ENCODE measurements at regions not wholly inside any gene's neighbourhood (a gene's known extent, or its start where the extent isn't known, plus 50 kb on each side); places are given as distances from the start of the nearest gene placed in this dataset.
"Not testable (repeated sequence)": the region's sequence is repeated elsewhere in the genome, so short reads cannot be mapped to it uniquely, and the experiment has no call there.

DNA sequence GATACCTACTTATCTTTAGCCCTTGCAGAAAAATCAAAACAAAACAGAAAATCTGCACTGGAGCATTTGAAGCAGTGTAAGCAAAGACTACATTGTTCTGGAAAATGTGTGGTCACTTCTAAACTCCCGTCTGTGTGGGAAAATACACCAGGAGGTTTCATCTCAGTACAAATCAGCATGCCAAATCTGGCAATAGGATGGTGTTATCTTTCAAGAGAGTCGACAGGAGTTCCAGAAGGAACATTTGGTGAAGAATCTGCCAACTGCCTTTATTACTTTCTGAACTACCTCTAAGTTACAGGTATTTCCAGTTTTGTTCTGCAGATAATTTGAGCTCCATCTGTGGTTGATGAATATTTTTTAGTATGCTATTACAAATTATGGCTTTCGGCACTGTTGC is 1348.0 kb downstream of the RAPGEF2 start:
- Histone ChIP-seq H3K27me3 (replicated peaks; ENCODE audit: insufficient read depth) (no peaks in the 10 kb centered on the region), H3K36me3 (no peaks in the 10 kb centered on the region), H3K9me3 (no peaks in the 10 kb centered on the region), H3K27ac (no peak overlapping the region), H3K4me1 (ENCODE audit: control insufficient read depth in 1 of 2, low read depth in 2 of 2) (no peaks in the 10 kb centered on the region), H3K4me3 (no peak overlapping the region)
- ATAC-seq (ENCODE audit: insufficient number of reproducible peaks, low FRiP score, low read depth) (no peak), DNase-seq (ENCODE audit: low spot score) (no peak)
- TF ChIP-seq, protein P1, sequence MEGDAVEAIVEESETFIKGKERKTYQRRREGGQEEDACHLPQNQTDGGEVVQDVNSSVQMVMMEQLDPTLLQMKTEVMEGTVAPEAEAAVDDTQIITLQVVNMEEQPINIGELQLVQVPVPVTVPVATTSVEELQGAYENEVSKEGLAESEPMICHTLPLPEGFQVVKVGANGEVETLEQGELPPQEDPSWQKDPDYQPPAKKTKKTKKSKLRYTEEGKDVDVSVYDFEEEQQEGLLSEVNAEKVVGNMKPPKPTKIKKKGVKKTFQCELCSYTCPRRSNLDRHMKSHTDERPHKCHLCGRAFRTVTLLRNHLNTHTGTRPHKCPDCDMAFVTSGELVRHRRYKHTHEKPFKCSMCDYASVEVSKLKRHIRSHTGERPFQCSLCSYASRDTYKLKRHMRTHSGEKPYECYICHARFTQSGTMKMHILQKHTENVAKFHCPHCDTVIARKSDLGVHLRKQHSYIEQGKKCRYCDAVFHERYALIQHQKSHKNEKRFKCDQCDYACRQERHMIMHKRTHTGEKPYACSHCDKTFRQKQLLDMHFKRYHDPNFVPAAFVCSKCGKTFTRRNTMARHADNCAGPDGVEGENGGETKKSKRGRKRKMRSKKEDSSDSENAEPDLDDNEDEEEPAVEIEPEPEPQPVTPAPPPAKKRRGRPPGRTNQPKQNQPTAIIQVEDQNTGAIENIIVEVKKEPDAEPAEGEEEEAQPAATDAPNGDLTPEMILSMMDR (IDR thresholded peaks at IDR 0.05) = no peak

DNA sequence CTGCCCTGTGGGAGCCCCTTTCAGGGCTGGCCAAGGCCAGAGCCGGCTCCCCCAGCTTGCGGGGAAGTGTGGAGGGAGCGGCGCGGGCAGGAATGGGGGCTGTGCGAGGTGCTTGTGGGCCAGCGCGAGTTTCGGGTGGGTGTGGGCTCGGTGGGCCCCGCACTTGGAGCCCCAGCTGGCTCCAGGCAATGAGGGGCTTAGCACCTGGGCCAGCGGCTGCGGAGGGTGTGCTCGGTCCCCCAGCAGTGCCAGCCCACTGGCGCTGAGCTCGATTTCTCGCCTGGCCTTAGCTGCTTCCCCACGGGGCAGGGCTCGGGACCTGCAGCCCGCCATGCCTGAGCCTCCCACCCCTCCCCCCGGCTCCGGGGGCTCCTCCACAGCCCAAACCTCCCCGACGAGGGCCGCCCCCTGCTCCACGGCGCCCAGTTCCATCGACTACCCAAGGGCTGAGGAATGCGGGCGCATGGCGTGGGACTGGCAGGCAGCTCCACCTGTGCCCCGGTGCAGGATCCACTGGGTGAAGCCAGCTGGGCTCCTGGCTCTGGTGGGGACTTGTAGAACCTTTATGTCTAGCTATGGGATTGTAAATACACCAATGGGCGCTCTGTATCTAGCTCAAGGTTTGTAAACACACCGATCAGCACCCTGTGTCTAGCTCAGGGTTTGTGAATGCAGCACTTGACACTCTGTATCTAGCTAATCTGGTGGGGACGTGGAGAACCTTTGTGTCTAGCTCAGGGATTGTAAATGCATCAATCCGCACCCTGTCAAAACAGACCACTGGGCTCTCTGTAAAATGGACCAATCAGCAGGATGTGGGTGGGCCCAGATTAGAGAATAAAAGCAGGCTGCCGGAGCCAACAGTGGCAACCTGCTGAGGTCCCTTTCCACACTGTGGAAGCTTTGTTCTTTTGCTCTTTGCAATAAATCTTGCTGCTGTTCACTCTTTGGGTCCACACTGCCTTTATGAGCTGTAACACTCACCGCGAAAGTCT is 1379.1 kb downstream of the RAPGEF2 start:
- H3K27ac ChIP-seq; H3K36me3 ChIP-seq; H3K27me3 ChIP-seq (replicated peaks; ENCODE audit: insufficient read depth); DNase-seq (ENCODE audit: low spot score); ATAC-seq (ENCODE audit: insufficient number of reproducible peaks, low FRiP score, low read depth); H3K9me3 ChIP-seq; H3K4me1 ChIP-seq (ENCODE audit: control insufficient read depth in 1 of 2, low read depth in 2 of 2); H3K4me3 ChIP-seq: not testable (repeated sequence)

DNA sequence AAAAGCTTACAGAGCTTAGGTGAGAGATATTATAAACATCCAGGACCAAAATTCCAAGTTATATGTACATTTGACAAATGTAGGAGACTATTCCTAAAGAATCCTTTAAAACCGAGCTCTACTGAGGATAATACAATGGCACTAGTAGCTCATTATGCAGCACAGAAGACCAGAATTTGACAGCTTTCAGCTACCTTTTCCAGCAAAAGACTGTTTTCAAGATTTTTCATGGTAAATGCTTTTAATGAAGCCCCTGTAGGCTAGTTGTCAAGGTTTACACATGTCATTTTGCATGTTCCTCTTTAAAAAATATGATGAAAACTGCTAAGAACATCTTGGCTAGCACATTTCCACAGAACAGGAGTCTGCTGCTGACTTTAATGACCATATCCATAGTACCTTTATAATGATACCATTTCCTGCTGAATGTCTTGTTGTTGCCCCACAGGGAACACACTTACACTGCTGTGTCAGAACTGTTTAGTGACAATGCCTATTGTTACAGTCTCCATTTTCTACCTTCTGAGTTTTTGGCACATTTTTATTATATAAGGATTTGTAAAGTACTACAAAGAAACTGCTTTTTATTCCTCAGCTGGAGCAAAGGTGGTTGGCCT is 1382.3 kb downstream of the RAPGEF2 start:
- no peaks in the 10 kb centered on the region for H3K9me3 ChIP-seq
- H3K27ac ChIP-seq = no peak overlapping the region
- H3K4me3 ChIP-seq = no peak overlapping the region
- no peaks in the 10 kb centered on the region for H3K27me3 ChIP-seq (replicated peaks; ENCODE audit: insufficient read depth)
- no peak for ATAC-seq (ENCODE audit: insufficient number of reproducible peaks, low FRiP score, low read depth)
- no peak for DNase-seq (ENCODE audit: low spot score)
- H3K4me1 ChIP-seq (ENCODE audit: control insufficient read depth in 1 of 2, low read depth in 2 of 2) = no peaks in the 10 kb centered on the region
- TF ChIP-seq, protein P1 (IDR thresholded peaks at IDR 0.05) = no peak
- H3K36me3 ChIP-seq = no peaks in the 10 kb centered on the region

DNA sequence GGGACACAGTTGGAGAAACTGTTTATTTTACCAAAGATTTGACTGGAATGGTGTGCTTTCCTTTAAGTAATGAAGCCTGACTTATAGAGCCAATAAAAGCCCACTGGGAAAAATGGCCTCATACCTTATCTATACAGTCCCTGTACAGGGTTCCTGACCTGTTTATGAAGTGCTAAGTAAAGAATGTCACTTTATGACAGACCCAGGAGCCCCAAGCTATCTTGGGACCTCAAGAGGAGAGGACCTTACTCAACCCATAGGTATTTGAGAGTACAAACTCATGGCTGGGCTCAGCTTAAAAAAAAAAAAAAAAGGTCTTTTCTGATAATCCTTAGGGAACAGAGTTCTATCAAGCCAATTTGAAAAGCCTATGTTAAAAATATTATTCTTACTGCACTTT is 1389.3 kb downstream of the RAPGEF2 start:
- Histone ChIP-seq H3K27ac (no peak overlapping the region), H3K36me3 (no peaks in the 10 kb centered on the region), H3K4me3 (no peak overlapping the region), H3K4me1 (ENCODE audit: control insufficient read depth in 1 of 2, low read depth in 2 of 2) (no peaks in the 10 kb centered on the region), H3K9me3 (no peaks in the 10 kb centered on the region), H3K27me3 (replicated peaks; ENCODE audit: insufficient read depth) (no peaks in the 10 kb centered on the region)
- DNase-seq (ENCODE audit: low spot score) (no peak), ATAC-seq (ENCODE audit: insufficient number of reproducible peaks, low FRiP score, low read depth) (no peak)
- TF ChIP-seq, protein P1 (IDR thresholded peaks at IDR 0.05) = no peak

DNA sequence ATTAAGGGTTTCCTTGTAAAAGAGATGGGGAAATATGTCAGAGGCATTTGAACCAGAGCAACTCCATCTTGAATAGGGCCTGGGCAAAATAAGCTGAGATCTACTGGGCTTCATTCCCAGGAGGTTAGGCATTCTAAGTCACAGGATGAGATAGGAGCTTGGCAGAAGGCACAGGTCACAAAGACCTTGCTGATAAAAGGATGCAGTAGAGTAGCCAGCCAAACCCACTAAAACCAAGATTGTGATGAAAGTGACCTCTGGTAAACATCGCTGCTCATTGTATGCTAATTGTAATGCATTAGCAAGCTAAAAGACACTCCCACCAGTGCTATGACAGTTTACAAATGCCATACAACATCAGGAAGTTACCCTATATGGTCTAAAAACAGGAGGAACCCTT is 1390.3 kb downstream of the RAPGEF2 start:
- Histone ChIP-seq H3K4me1 (ENCODE audit: control insufficient read depth in 1 of 2, low read depth in 2 of 2) (no peaks in the 10 kb centered on the region), H3K27me3 (replicated peaks; ENCODE audit: insufficient read depth) (no peaks in the 10 kb centered on the region), H3K9me3 (no peaks in the 10 kb centered on the region), H3K36me3 (no peaks in the 10 kb centered on the region), H3K27ac (no peak overlapping the region), H3K4me3 (no peak overlapping the region)
- TF ChIP-seq, protein P1 (IDR thresholded peaks at IDR 0.05) = no peak
- DNase-seq (ENCODE audit: low spot score) (no peak), ATAC-seq (ENCODE audit: insufficient number of reproducible peaks, low FRiP score, low read depth) (no peak)

All from thoracic aorta (tissue), 2 donors.